Fibroblast of skin of left biceps (primary cell): ENCODE measurements at regions not wholly inside any gene's neighbourhood (a gene's known extent, or its start where the extent isn't known, plus 50 kb on each side); places are given as distances from the start of the nearest gene placed in this dataset.
A peak's percentile ranks its signal among the peaks of the same experiment; 100 is the strongest.
"Not testable (repeated sequence)": the region's sequence is repeated elsewhere in the genome, so short reads cannot be mapped to it uniquely, and the experiment has no call there.

Source experiments
- DNase-seq, 2 experiments: peaks; one replicate each; pipeline ENCODE4 v3.0.0-alpha.2; 2013; ENCODE audit warnings: low read depth in 2 of 2

DNA sequence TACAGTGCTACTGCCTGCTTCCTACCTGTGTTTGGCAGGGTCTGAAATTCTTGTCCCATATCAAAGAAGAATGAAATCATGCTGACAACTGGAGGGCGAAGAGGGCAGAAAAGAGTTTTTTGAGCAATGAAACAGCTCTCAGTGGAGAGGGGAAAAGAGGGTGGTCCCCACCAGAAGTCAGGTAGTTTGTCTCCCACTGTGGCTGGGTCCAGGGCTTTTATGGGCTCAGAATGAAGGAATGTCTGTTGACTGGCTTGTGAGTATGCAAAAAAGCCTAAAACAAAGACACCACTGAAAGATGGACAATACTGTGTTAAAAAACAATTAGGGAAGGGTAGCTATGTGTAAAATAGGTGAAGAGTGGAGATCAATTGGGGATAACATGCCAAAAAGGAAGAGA lies 115.0 kb downstream of the ADAM29 start:
- DNase-seq = no peak

DNA sequence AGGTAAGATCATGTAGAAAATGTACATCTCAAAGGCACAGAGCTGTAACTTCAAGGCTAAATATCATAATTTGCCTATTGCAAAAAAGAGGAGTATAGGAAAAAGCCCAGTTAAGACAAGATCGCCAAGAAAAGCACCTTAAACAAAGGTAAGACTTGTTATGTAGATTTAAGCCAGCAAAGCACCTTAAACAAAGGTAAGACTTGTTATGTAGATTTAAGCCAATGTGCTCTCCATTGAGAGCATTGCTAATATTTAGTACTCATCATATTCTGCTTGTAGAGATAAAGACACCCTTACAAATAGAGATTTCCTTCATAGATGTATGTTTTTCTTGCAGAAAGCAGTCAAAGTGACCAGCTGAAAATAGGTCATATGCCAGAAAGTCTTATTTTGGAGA lies 115.8 kb downstream of the ADAM29 start:
- no peak for DNase-seq

DNA sequence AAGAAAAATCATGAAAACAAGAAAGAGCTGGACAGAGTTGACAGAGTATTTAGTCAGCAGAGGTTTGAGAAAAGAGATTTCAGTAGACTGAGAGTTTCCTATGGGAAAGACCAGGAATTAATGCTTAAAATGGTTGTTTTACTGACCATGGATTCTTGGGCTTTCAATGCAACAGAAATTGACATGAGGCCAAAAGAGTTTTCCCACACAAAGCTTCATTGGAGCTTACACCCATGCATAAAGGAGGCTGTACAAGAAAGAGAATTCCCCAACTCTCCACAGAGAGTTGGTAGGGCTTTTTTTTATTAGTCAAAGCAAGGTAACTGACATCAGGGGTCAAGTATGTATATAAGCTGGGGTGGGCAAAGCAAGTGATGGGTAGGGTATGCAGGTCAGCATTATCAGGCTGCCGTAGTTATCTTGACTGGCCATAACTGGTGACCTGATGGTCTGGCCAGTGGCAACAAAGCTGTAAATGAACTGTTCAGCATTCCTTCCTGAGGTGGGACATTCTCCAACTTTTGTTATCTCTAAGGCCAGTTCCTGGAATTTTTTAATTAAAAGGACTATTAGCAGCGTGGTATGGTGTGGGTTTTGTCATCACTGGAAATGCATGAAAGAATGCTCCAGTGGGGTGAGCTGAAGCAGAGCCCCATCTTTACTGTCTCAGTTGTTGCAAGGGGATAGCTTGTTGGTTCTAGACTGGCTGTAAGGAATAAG lies 117.0 kb downstream of the ADAM29 start:
- no peak for DNase-seq

DNA sequence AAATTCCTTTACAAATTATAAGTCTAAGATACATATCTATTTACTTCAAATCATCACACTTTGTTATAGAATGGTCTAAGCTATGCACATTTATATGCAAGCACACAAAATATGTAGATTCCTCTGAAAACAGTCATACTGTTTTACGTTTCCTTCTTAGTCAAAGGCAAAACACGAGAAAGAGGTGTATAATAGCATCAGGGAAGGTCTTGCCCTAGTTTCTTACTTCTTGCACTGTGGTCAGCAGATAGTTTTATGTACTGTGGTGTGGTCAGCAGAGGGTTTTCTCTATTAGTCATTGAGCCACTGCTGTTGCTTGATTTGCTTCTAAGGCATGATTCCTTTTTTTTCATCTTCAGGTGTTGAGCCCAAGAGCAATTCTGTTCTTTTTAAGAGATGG lies 117.7 kb downstream of the ADAM29 start:
- peak; percentile 2 to 7 for DNase-seq

- DNase-seq = no peak
These were observed 130.1 kb downstream of the ADAM29 start for GRCh38 chr4:175048111-175048784.

DNA sequence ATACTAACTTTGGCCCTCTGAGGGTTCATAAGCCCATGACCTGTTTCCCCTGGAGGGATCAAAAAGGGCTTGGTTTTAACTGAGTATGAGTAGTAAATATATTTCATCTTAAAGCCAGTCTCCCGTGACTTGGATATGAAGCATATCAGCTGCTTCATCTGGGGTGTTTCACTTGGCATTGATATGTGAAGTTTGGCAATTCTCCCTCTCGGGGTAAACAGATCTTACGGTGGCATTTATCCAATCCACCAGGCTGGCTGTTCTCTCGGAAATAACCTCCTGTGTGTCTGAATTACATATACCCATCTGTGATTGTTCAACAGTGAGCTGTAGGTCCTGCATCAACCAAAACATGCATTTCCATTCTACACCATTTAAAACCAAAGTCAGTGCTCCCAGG lies 130.7 kb downstream of the ADAM29 start:
- no peak for DNase-seq

GRCh38 chr4:175051974-175052373 lies 133.8 kb downstream of the ADAM29 start:
- DNase-seq = no peak

- DNase-seq = no peak
These were observed 136.8 kb downstream of the ADAM29 start for GRCh38 chr4:175054980-175055379.

DNA sequence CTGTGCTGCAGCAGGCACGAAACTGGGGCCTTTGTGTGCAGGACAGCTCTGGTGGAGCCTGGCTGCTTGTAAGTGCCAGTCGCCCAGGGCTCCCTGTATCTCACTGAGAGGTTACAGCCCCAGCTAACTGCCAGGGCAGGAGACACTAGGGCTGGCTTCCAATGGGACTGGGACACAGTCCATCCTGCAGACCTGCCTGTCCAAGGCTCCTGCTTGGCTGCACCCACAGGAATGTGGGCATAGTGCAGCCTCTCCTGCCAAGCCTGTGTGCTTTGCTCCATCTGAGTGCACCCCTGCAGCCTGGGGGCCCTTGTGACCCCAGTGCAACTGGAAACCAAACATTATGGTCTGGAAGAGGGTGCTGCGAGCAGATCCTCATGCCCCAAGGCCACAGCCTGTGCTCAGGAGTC lies 144.0 kb downstream of the ADAM29 start:
- no peak for DNase-seq

GRCh38 chr4:175065228-175065627 lies 147.1 kb downstream of the ADAM29 start:
- DNase-seq = no peak

GRCh38 chr4:175066923-175067627 lies 148.9 kb downstream of the ADAM29 start:
- DNase-seq = no peak

GRCh38 chr4:175068266-175068665 lies 150.1 kb downstream of the ADAM29 start:
- DNase-seq = no peak

GRCh38 chr4:175070444-175070843 lies 152.3 kb downstream of the ADAM29 start:
- DNase-seq = no peak

- no peak for DNase-seq
These were observed 153.0 kb downstream of the ADAM29 start for GRCh38 chr4:175071123-175071522.

- no peak for DNase-seq
These were observed 169.0 kb downstream of the ADAM29 start for GRCh38 chr4:175087145-175087544.

GRCh38 chr4:175090116-175090515 lies 172.0 kb downstream of the ADAM29 start:
- no peak for DNase-seq

DNA sequence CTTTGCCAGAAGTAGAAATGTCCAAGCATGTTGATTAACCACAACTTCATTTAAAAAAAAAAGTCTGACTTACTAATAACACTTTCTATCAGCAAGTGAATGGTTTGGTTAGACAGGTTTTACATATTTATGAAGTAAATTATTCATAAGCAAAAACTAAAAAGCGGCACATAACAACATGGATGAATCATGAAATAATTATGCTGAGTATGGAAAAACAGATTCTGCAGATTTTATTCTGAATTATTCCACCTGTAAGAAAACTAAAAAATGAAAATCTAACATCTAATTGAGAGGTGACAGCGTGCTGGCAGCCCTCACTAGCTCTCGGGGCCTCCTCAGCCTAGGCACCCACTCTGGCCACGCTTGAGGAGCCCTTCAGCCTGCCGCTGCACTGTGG lies 173.5 kb downstream of the ADAM29 start:
- no peak for DNase-seq

GRCh38 chr4:175092114-175092513 lies 174.0 kb downstream of the ADAM29 start:
- no peak for DNase-seq

DNA sequence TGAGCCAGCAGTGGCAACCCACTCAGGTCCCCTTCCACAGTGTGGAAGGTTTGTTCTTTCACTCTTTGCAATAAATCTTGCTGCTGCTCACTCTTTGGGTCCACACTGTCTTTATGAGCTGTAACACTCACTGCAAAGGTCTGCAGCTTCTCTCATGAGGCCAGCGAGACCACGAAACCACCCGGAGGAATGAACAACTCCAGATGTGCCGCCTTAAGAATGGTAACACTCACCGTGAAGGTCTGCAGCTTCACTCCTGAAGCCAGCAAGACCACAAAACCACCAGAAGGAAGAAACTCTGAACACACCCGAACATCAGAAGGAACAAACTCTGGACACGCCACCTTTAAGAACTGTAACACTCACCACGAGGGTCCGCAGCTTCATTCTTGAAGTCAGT lies 174.9 kb downstream of the ADAM29 start:
- not testable (repeated sequence) for DNase-seq

GRCh38 chr4:175103403-175103802 lies 185.2 kb downstream of the ADAM29 start:
- no peak for DNase-seq

- DNase-seq = no peak
These were observed 188.1 kb downstream of the ADAM29 start for GRCh38 chr4:175106301-175106700.

GRCh38 chr4:175109933-175110332 lies 191.8 kb downstream of the ADAM29 start:
- no peak for DNase-seq
